GM21360 (cell line): ENCODE measurements at regions not wholly inside any gene's neighbourhood (a gene's known extent, or its start where the extent isn't known, plus 50 kb on each side); places are given as distances from the start of the nearest gene placed in this dataset.
A peak's percentile ranks its signal among the peaks of the same experiment; 100 is the strongest.

Experiments used
- ATAC-seq: cut with Tn5 transposase; IDR thresholded peaks from one replicate; pipeline ENCODE4 v1.9.1; 2021; ENCODE audit warnings: mild to moderate bottlenecking, moderate library complexity; ENCODE audit not compliant: unreplicated experiment

DNA sequence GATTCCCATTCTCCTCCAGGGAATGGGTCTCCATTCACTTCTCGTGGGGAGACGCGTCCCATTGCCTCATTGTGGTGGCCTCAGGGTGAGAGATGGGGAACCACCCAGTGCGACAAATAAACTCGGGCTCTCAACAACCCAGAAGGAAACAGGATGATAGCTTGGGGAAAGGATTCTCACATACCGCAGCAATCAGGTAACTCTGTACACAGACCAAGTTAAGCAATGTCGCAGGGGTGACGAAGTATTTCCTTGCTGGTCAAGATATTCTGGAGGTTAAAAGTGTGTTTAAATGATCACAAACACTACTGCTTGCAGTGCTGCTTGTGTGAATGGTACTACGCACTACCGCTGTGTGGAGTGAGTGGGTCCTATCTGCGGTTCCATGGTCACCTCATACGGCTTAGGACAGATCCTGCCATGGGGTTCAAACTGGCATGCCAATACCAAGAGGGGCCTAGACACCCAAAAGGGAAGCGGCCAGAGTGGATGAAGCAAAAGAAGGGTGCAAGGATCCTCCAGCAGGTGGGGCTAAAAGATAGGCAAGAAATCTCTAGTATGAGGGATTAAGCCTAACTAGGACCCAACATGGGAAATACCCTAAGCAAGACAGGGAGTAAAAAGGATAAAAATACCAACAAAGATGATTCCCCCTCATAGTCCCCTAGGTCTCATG lies 143.8 kb upstream of the TMEM106B start:
- ATAC-seq = peak; percentile 76

GRCh38 chr7:12069757-12070156 lies 141.3 kb upstream of the TMEM106B start:
- ATAC-seq = no peak

GRCh38 chr7:12074889-12075288 lies 136.2 kb upstream of the TMEM106B start:
- ATAC-seq = no peak

DNA sequence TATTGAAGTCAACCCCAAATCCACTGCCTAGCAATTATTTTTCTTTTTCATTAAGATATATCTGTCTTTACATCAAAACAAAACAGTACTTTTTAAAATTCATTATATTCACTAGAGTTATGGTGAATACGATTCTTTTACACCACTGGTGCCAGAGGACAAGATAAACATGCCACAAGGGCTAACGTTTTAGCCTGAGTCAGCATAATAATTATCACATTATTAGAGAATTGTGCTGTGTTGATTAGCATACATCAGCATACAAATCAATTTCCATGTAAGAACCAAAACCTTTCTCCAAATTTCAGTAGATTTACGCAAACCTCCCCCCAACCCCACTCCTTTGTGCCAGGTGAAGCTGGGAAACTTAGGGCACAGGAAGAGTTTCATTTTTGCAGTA lies 131.1 kb upstream of the TMEM106B start:
- ATAC-seq = no peak

GRCh38 chr7:12085516-12085915 lies 125.6 kb upstream of the TMEM106B start:
- ATAC-seq = no peak

DNA sequence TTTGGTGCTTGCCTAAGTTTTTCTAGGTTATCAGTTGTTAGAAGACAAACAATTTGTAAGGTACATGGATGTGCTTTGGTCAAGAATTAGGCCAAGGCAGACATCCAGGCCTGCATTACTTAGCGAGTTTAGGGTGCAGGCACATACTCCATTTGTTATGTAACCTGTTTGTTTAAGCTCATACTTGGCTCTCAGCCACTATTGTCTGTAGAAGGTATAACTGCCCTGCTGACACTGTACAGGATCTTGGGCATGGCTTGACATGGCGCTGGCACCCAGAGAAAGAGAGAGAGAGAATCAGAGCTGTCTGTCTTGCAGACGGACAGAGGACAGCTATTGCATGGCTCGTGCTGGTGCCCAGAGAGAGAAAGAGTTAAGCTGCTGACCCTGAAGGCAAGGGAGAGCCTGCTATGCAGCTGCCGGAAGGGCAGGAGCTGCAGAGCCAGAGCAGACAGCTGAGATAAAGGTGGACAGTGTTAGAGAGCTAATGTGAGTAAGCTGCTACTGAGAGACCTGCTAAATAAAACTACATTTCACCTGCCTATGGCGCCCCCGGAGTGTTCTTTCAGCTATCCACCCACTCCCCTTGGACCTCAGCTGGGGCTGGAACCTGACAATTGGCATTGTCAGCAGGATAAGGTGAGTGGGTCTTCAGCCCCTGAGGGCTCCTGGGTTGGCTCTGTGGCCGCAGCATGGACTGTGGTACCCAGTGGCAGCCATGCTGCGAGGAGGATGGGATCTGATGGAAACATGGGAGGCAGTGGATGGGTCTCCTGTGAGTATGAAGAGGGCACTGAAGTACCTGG lies 120.9 kb upstream of the TMEM106B start:
- no peak for ATAC-seq

DNA sequence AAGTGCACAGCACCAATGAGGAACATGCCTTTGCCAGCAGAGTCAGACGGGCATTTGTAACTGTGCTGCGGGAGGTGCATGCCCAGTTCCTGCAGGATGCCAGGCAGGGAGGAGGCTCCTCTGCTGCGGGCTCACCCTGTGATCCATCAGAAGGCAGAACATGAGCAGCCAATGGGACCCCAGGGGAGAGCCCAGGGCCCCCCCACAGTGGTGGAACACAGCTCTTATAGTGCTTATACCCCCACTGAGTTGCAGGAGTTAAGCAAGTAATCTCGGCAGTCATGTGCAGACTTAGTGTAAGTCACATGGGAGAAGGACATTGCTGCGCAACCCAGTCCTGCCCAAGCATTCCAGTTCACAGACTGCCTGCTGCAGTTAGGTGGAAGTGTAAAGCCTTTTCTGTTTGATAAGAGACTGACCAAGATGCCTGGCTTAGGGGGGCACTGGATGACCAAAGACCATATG lies 120.3 kb upstream of the TMEM106B start:
- no peak for ATAC-seq

DNA sequence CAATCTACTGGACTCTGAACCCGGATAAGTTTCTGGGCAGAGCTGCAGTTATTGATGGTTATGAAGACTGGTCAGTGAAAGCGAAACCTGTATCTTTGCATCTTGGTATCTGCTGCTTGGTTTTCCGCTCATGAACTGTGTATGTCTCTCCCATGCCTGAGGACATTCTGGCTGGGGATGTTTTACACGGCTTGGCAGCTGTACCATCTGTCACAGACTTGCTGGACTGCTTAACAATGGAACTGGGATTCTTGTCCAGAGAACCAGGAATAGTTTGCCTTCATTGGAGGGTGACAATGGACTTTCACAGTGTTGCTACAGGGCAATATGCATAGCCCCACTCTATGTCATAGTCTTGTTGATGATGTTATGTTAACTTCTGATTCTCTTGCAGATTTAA lies 119.9 kb upstream of the TMEM106B start:
- ATAC-seq = no peak

- no peak for ATAC-seq
Measured at GRCh38 chr7:12092499-12093130, 118.5 kb upstream of the TMEM106B start.

DNA sequence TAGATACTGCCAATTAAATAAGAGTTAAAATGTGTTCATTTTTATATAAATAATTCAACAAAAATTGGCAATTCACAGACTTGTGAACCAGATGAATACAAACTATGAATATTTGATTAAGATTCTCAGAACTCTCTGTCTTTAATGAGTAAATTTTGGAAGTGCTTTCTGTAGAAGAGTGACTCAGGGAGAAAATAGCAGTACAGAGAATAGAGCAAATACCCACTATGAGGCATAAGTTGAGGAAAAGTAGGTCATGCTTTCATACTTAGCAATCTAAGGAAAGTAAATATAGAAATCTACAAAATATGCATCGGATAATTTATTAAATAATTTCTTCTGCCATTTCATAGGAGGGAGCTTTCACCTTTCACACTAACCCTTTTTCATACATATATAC lies 117.7 kb upstream of the TMEM106B start:
- ATAC-seq = no peak

DNA sequence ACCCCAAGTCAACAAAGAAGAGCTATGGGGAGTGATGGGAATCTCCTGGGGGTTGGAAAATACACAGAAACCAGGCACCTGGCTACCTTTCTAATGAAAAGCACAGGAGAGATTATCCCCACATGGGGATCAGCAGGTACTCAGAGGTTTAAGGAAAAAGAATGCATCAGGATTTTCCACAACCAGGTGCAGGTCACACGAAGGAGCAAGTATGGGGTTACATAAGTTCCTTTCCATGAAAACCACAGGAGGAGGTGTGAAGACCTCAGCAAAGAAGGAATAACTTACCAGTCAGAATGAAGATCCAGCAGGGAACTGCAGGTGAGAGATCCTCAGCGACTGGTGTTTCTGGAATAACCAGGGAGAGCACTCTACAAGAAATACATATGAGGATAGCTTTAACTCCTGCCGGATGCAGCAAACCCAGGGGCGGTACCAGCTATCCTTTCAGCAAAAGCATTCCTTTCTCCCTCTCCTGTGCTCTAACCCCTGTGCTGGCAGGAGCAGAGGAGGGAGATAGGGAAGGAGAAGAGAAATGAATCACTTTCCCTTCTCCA lies 116.7 kb upstream of the TMEM106B start:
- ATAC-seq = no peak

DNA sequence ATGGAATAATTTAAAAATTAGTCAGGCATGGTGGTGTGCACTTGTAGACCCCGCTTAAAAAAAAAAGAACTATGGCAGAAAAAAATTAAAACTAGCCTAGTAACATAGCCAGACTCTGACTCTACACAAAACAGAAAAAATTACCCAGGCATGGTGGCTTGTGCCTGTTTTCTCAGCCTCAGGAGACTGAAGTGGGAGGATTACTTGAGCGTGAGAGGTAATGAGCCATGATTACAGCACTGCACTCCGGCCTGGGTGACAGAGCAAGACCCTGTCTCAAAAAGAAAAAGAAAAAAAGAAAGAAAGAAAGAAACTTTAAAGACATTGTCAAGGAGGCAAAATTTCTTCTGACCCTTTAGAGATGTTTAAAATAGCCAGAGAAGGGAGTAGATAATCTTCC lies 109.0 kb upstream of the TMEM106B start:
- ATAC-seq = no peak

DNA sequence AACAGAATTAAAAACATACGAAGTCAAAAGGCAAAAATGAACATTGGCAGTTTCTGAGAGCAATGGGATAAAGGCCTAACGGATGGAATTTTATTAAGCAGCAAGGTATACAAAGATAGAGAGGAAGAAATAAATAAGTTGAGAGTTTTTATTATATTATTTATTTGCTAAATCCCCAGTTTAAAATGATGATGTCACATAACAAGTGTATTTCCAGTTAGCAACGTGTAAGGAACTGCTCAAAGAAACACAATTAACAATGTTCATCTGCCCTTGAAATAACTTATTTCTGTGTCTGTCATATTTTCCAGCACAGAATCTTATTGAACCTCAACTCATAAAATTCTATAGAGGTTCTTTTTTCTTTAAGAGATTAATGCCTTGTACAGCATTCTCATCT lies 108.6 kb upstream of the TMEM106B start:
- ATAC-seq = no peak

GRCh38 chr7:12103948-12104347 lies 107.1 kb upstream of the TMEM106B start:
- ATAC-seq = no peak

DNA sequence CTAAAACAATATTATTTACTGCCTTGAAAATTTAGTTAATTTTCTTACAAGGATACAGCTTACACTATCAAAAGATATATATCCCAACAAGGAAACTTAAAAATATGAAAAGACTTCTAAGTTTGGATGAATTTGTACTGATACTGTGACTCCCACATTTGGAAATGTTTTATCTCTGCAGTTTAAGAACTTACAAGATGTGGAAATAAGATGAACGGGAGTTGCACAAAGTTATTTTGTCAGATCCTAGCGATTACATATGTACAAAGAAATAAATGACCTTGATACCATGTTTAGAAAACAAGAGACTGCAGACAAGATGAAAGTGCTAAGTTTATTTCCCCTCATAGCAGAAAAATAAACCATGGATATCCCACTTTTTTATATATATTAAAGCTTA lies 103.7 kb upstream of the TMEM106B start:
- no peak for ATAC-seq

GRCh38 chr7:12107841-12108254 lies 103.2 kb upstream of the TMEM106B start:
- no peak for ATAC-seq

- ATAC-seq = no peak
Measured at GRCh38 chr7:12110425-12110824, 100.7 kb upstream of the TMEM106B start.

GRCh38 chr7:12111422-12112405 lies 99.4 kb upstream of the TMEM106B start:
- no peak for ATAC-seq

GRCh38 chr7:12117170-12117569 lies 93.9 kb upstream of the TMEM106B start:
- ATAC-seq = no peak

DNA sequence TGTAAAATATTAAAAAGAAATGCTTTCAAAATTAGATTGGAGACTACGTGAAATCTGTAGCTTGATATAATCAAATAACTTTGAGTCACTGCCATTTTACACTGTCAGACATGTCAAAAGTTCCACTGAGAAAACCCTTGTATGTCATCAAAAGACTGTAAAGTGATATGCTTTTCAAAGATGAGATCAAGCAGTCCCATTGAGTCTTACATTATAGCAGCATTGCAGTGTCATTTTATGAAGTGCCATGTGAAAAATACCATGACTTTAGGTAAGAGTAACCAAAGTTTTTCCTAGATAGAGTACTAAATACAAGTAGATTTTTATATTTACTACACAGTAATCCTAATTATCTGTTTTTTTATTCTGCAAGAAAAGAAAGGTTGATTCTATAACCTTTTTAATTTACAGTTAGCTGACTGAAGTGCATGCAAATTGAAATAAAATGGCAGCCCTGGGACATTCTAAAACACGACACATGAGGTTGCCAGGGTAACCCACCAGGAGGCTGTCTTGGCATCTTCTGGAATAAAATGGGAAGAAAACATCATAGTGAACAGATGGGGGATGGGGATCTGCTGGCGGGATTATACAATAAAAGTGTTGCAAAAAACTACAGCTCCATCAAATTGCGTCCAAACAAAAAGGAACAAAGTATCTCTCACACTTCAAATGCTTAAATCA lies 91.3 kb upstream of the TMEM106B start:
- no peak for ATAC-seq
